ENCODE measurements at regions not wholly inside any gene's neighbourhood (a gene's known extent, or its start where the extent isn't known, plus 50 kb on each side); places are given as distances from the start of the nearest gene placed in this dataset.
"Not testable (repeated sequence)": the region's sequence is repeated elsewhere in the genome, so short reads cannot be mapped to it uniquely, and the experiment has no call there.

- DNase-seq (ENCODE audit: extremely low spot score) = no peak
- no peak for TF ChIP-seq POLR2A (IDR thresholded peaks at IDR 0.05; ENCODE audit: low read depth)
- TF ChIP-seq POLR2AphosphoS5 (IDR thresholded peaks at IDR 0.05) = no peak
- no peak for TF ChIP-seq CTCF (IDR thresholded peaks at IDR 0.05)
- TF ChIP-seq EP300 (IDR thresholded peaks at IDR 0.05) = no peak
- no peaks in the 10 kb centered on the region for H3K27me3 ChIP-seq
- intact Hi-C loops (cut with DNase I) = no loop called here
- H3K9me3 ChIP-seq = no peaks in the 10 kb centered on the region
- H3K27ac ChIP-seq (replicated peaks in 1 of 4) = no peak overlapping the region
- no peaks in the 10 kb centered on the region for H3K4me1 ChIP-seq
- H3K4me3 ChIP-seq = no peak overlapping the region
- 41% methylated on average over 3 of the region's 3 CpGs for WGBS
- H3K36me3 ChIP-seq = no peaks in the 10 kb centered on the region
Observed at GRCh38 chr4:31803526-31804195, 1083.5 kb downstream of the PCDH7 start.

GRCh38 chr4:31807036-31807435, 1086.9 kb downstream of the PCDH7 start:
- intact Hi-C loops (cut with DNase I) = no loop called here
- Histone ChIP-seq H3K27me3 (no peaks in the 10 kb centered on the region), H3K4me3 (no peak overlapping the region), H3K4me1 (no peaks in the 10 kb centered on the region), H3K9me3 (no peaks in the 10 kb centered on the region), H3K27ac (replicated peaks in 1 of 4) (no peak overlapping the region), H3K36me3 (no peaks in the 10 kb centered on the region)
- DNase-seq (ENCODE audit: extremely low spot score) = no peak
- WGBS = 70% methylated on average over 2 of the region's 2 CpGs
- no peak for TF ChIP-seq CTCF (IDR thresholded peaks at IDR 0.05)
- no peak for TF ChIP-seq POLR2A (IDR thresholded peaks at IDR 0.05; ENCODE audit: low read depth)
- TF ChIP-seq EP300 (IDR thresholded peaks at IDR 0.05) = no peak
- TF ChIP-seq POLR2AphosphoS5 (IDR thresholded peaks at IDR 0.05) = no peak

- Histone ChIP-seq H3K36me3 (no peaks in the 10 kb centered on the region), H3K9me3 (peaks cover 0 to 9% (median 4%) of the 10 kb centered on the region in 4 donors), H3K4me3 (no peak overlapping the region), H3K27me3 (no peaks in the 10 kb centered on the region), H3K4me1 (no peaks in the 10 kb centered on the region), H3K27ac (replicated peaks in 1 of 4) (no peak overlapping the region)
- WGBS = 88% methylated on average over 1 of the region's 1 CpG
- intact Hi-C loops (cut with DNase I) = no loop called here
- DNase-seq (ENCODE audit: extremely low spot score) = no peak
- no peak for TF ChIP-seq CTCF (IDR thresholded peaks at IDR 0.05)
- TF ChIP-seq POLR2A (IDR thresholded peaks at IDR 0.05; ENCODE audit: low read depth) = no peak
- TF ChIP-seq EP300 (IDR thresholded peaks at IDR 0.05) = no peak
- no peak for TF ChIP-seq POLR2AphosphoS5 (IDR thresholded peaks at IDR 0.05)
Observed at GRCh38 chr4:31844350-31844749, 1124.2 kb downstream of the PCDH7 start.

- Histone ChIP-seq H3K9me3 (peaks cover 0 to under 1% (median 0%) of the 10 kb centered on the region in 4 donors), H3K4me1 (no peaks in the 10 kb centered on the region), H3K27ac (replicated peaks in 1 of 4) (no peak overlapping the region), H3K4me3 (no peak overlapping the region), H3K36me3 (no peaks in the 10 kb centered on the region), H3K27me3 (no peaks in the 10 kb centered on the region)
- no peak for DNase-seq (ENCODE audit: extremely low spot score)
- intact Hi-C loops (cut with DNase I) = no loop called here
- 84% methylated on average over 2 of the region's 2 CpGs for WGBS
- TF ChIP-seq POLR2AphosphoS5 (IDR thresholded peaks at IDR 0.05) (no peak), EP300 (IDR thresholded peaks at IDR 0.05) (no peak), CTCF (IDR thresholded peaks at IDR 0.05) (no peak), POLR2A (IDR thresholded peaks at IDR 0.05; ENCODE audit: low read depth) (no peak)
Observed at GRCh38 chr4:31851946-31852345, 1131.8 kb downstream of the PCDH7 start.

GRCh38 chr4:31877429-31877828, 1157.3 kb downstream of the PCDH7 start:
- no peak for TF ChIP-seq POLR2A (IDR thresholded peaks at IDR 0.05; ENCODE audit: low read depth)
- no peak for TF ChIP-seq EP300 (IDR thresholded peaks at IDR 0.05)
- TF ChIP-seq POLR2AphosphoS5 (IDR thresholded peaks at IDR 0.05) = no peak
- no peak for TF ChIP-seq CTCF (IDR thresholded peaks at IDR 0.05)
- no peaks in the 10 kb centered on the region for H3K36me3 ChIP-seq
- intact Hi-C loops (cut with DNase I) = no loop called here
- H3K9me3 ChIP-seq = no peaks in the 10 kb centered on the region
- H3K4me1 ChIP-seq = no peaks in the 10 kb centered on the region
- DNase-seq (ENCODE audit: extremely low spot score) = no peak
- WGBS = 76% methylated on average over 2 of the region's 2 CpGs
- H3K4me3 ChIP-seq = no peak overlapping the region
- no peak overlapping the region for H3K27ac ChIP-seq (replicated peaks in 1 of 4)
- no peaks in the 10 kb centered on the region for H3K27me3 ChIP-seq

- H3K27me3 ChIP-seq; H3K4me1 ChIP-seq; H3K4me3 ChIP-seq; H3K36me3 ChIP-seq; intact Hi-C loops (cut with DNase I); DNase-seq (ENCODE audit: extremely low spot score); H3K9me3 ChIP-seq; H3K27ac ChIP-seq (replicated peaks in 1 of 4): not testable (repeated sequence)
- 77% methylated on average over 2 of the region's 2 CpGs for WGBS
Observed at GRCh38 chr4:31880837-31881236, 1160.7 kb downstream of the PCDH7 start.
